K562 (cell line): ENCODE measurements at regions not wholly inside any gene's neighbourhood (a gene's known extent, or its start where the extent isn't known, plus 50 kb on each side); places are given as distances from the start of the nearest gene placed in this dataset.

Source experiments
- CTCF ChIP-seq, 3 experiments: IDR thresholded peaks in 2 of 3; conservative IDR thresholded peaks in 1 of 3; 2 replicates each; pipeline ENCODE4 v1.5.1; 2011 to 2012; ENCODE audit warnings: low read length in 3 of 3, mild to moderate bottlenecking in 3 of 3, control low read depth in 2 of 3, improper control_type of control experiment in 1 of 3, inconsistent platforms in 1 of 3, low read depth in 1 of 3, mixed read lengths in 1 of 3, moderate library complexity in 1 of 3; ENCODE audit not compliant: insufficient read depth in 2 of 3
- FOXJ2 ChIP-seq: fragments of 200-800 bp; sonication (Bioruptor generic); IDR thresholded peaks from 2 replicates; pipeline ENCODE4 v1.6.1; 2016; ENCODE audit warnings: missing genetic modification characterization, missing compliant biosample characterization
- KDM1A ChIP-seq, 2 experiments: fragments of 450-650 bp; IDR thresholded peaks; 2 replicates each; pipeline ENCODE4 v1.6.1; 2016; ENCODE audit warnings: mild to moderate bottlenecking in 2 of 2
- NFE2L1 ChIP-seq: fragments of 450-650 bp; IDR thresholded peaks from 2 replicates; pipeline ENCODE4 v1.6.1; 2016; ENCODE audit warnings: missing genetic modification characterization, low read depth, mild to moderate bottlenecking, missing compliant biosample characterization, moderate library complexity, borderline replicate concordance
- POLR2A ChIP-seq: fragments of 450-650 bp; conservative IDR thresholded peaks from 2 replicates; pipeline ENCODE4 v1.6.1; 2016
- POLR2AphosphoS5 ChIP-seq: IDR thresholded peaks from 2 replicates; pipeline ENCODE4 v1.6.1; 2011; ENCODE audit warnings: mild to moderate bottlenecking, low read depth, low read length, moderate library complexity; ENCODE audit not compliant: control insufficient read depth, insufficient read depth
- RBM22 ChIP-seq: fragments of 200-400 bp; formaldehyde crosslinking; IDR thresholded peaks from 2 replicates; pipeline ENCODE4 v1.6.1; 2018; ENCODE audit warnings: low read length, low read depth; ENCODE audit not compliant: poor library complexity, severe bottlenecking
- RBM25 ChIP-seq: fragments of 200-400 bp; formaldehyde crosslinking; IDR thresholded peaks from 2 replicates; pipeline ENCODE4 v1.6.1; 2018; ENCODE audit warnings: low read length, low read depth, moderate library complexity; ENCODE audit not compliant: severe bottlenecking
- RCOR1 ChIP-seq, 2 experiments: IDR thresholded peaks; 2 replicates each; pipeline ENCODE4 v1.6.1; 2012; ENCODE audit warnings: low read depth in 2 of 2, low read length in 2 of 2, borderline replicate concordance in 1 of 2, improper control_type of control experiment in 1 of 2
- SMARCC2 ChIP-seq: fragments of 450-650 bp; IDR thresholded peaks from 2 replicates; pipeline ENCODE4 v1.6.1; 2017; ENCODE audit warnings: antibody characterized with exemption, moderate library complexity, mild to moderate bottlenecking, low read depth
- STAT5B ChIP-seq: fragments of 250-450 bp; sonication (Bioruptor Pico); IDR thresholded peaks from 2 replicates; pipeline ENCODE4 v1.8.0; 2021; ENCODE audit warnings: mild to moderate bottlenecking, inconsistent platforms
- TAF7 ChIP-seq: fragments of 450-650 bp; IDR thresholded peaks from 2 replicates; pipeline ENCODE4 v1.6.1; 2016; ENCODE audit warnings: missing genetic modification characterization, missing compliant biosample characterization
- ZBTB11 ChIP-seq, 3 experiments: fragments of 200-800 bp in 1 of 3; fragments of 250-450 bp in 1 of 3; fragments of 450-650 bp in 1 of 3; sonication (Bioruptor Pico) in 1 of 3; sonication (Bioruptor generic) in 1 of 3; formaldehyde crosslinking in 1 of 3; IDR thresholded peaks; 2 replicates each; pipeline versions ENCODE4 v1.6.1 to v1.8.0; 2016 to 2022; ENCODE audit warnings: mild to moderate bottlenecking in 2 of 3, missing genetic modification characterization in 2 of 3, missing compliant biosample characterization in 1 of 3, moderate library complexity in 1 of 3
- ZNF830 ChIP-seq: fragments of 250-450 bp; sonication (Bioruptor Pico); IDR thresholded peaks from 2 replicates; pipeline ENCODE4 v1.5.0; 2021; ENCODE audit warnings: mild to moderate bottlenecking

GRCh38 chr21:16866851-16867250 is 646.0 kb upstream of the CXADR start:
- TF ChIP-seq CTCF (IDR thresholded peaks at IDR 0.05 in 2 of 3, conservative IDR thresholded peaks at IDR 0.05 in 1 of 3; ENCODE audit: insufficient read depth in 2 of 3, low read depth in 1 of 3, low read length in 3 of 3) (no peak), FOXJ2 (tag) (no peak), SMARCC2 (no peak), NFE2L1 (tag) (no peak), TAF7 (no peak), KDM1A (IDR thresholded peaks at IDR 0.05) (no peak), ZBTB11 (CRISPR knock-in tag; IDR thresholded peaks at IDR 0.05) (no peak), POLR2AphosphoS5 (no peak), RCOR1 (IDR thresholded peaks at IDR 0.05; ENCODE audit: borderline replicate concordance in 1 of 2, low read depth in 2 of 2, low read length in 2 of 2) (no peak), RBM22 (no peak), POLR2A (no peak), ZNF830 (CRISPR knock-in tag) (no peak), STAT5B (CRISPR knock-in tag) (no peak), RBM25 (no peak)
